Epidermal melanocyte (primary cell): ENCODE measurements at regions not wholly inside any gene's neighbourhood (a gene's known extent, or its start where the extent isn't known, plus 50 kb on each side); places are given as distances from the start of the nearest gene placed in this dataset.
"Not testable (repeated sequence)": the region's sequence is repeated elsewhere in the genome, so short reads cannot be mapped to it uniquely, and the experiment has no call there.

Source experiments
- DNase-seq: peaks from one replicate; pipeline ENCODE4 v3.0.0; 2011; ENCODE audit warnings: low spot score; ENCODE audit not compliant: insufficient read length

- no peak for DNase-seq
Measured at GRCh38 chr2:39930175-39930917, 151.3 kb upstream of the THUMPD2 start.

GRCh38 chr2:39929531-39929930 lies 150.5 kb upstream of the THUMPD2 start:
- DNase-seq: no peak

GRCh38 chr2:39925312-39925711 lies 146.3 kb upstream of the THUMPD2 start:
- no peak for DNase-seq

GRCh38 chr2:39923455-39923854 lies 144.4 kb upstream of the THUMPD2 start:
- DNase-seq: no peak

- DNase-seq: no peak
Measured at GRCh38 chr2:39922679-39923405, 143.8 kb upstream of the THUMPD2 start.

- no peak for DNase-seq
Measured at GRCh38 chr2:39920307-39920801, 141.3 kb upstream of the THUMPD2 start.

GRCh38 chr2:39919511-39920306 lies 140.7 kb upstream of the THUMPD2 start:
- no peak for DNase-seq

- DNase-seq: no peak
Measured at GRCh38 chr2:39918886-39919285, 139.8 kb upstream of the THUMPD2 start.

- not testable (repeated sequence) for DNase-seq
Measured at GRCh38 chr2:39917371-39917770, 138.3 kb upstream of the THUMPD2 start.

- DNase-seq: no peak
Measured at GRCh38 chr2:39914949-39915348, 135.9 kb upstream of the THUMPD2 start.

GRCh38 chr2:39913648-39914461 lies 134.8 kb upstream of the THUMPD2 start:
- peak; percentile 51 for DNase-seq

- DNase-seq: no peak
Measured at GRCh38 chr2:39902103-39902502, 123.0 kb upstream of the THUMPD2 start.

- DNase-seq: no peak
Measured at GRCh38 chr2:39898934-39899333, 119.9 kb upstream of the THUMPD2 start.

- DNase-seq: no peak
Measured at GRCh38 chr2:39897273-39897672, 118.2 kb upstream of the THUMPD2 start.

- no peak for DNase-seq
Measured at GRCh38 chr2:39894082-39894481, 115.0 kb upstream of the THUMPD2 start.

- no peak for DNase-seq
Measured at GRCh38 chr2:39893616-39894015, 114.6 kb upstream of the THUMPD2 start.

- no peak for DNase-seq
Measured at GRCh38 chr2:39881948-39882347, 102.9 kb upstream of the THUMPD2 start.

GRCh38 chr2:39881494-39881893 lies 102.4 kb upstream of the THUMPD2 start:
- no peak for DNase-seq

- DNase-seq: not testable (repeated sequence)
Measured at GRCh38 chr2:39879001-39879400, 99.9 kb upstream of the THUMPD2 start.

GRCh38 chr2:39875914-39876267 lies 96.8 kb upstream of the THUMPD2 start:
- no peak for DNase-seq
